Thyroid gland (tissue), 4 donors: ENCODE measurements at regions not wholly inside any gene's neighbourhood (a gene's known extent, or its start where the extent isn't known, plus 50 kb on each side); places are given as distances from the start of the nearest gene placed in this dataset.

Source experiments
- DNase-seq, 2 donors: peaks; one replicate each; pipeline ENCODE4 v3.0.0-alpha.2; 2019
- H3K27ac ChIP-seq, 3 donors: fragments of 200-600 bp; sonication (generic); 1 replicate in 2 of 3; 2 replicates in 1 of 3; pipeline ENCODE4 v1.5.1; 2016 to 2019; ENCODE audit warnings: mild to moderate bottlenecking in 1 of 3, moderate library complexity in 1 of 3
- H3K27me3 ChIP-seq: fragments of 200-600 bp; sonication (generic); one replicate; pipeline ENCODE4 v1.5.1; 2019
- H3K36me3 ChIP-seq, 2 donors: fragments of 200-600 bp; sonication (generic); one replicate each; pipeline ENCODE4 v1.5.1; 2016 to 2019
- H3K4me1 ChIP-seq, 2 donors: fragments of 200-600 bp; sonication (generic); one replicate each; pipeline ENCODE4 v1.5.1; 2017 to 2019
- H3K4me3 ChIP-seq, 3 donors: fragments of 200-600 bp; sonication (generic); replicated peaks in 1 of 3; 1 replicate in 2 of 3; 2 replicates in 1 of 3; pipeline ENCODE4 v1.5.1; 2016; ENCODE audit warnings: mild to moderate bottlenecking in 1 of 3
- H3K9me3 ChIP-seq: fragments of 200-600 bp; sonication (generic); one replicate; pipeline ENCODE4 v1.5.1; 2017
- POLR2A ChIP-seq, 2 donors: fragments of 450-650 bp; IDR thresholded peaks; one replicate each; pipeline ENCODE4 v1.6.1; 2017; ENCODE audit warnings: antibody characterized with exemption in 2 of 2, mild to moderate bottlenecking in 2 of 2, moderate library complexity in 1 of 2
- WGBS, 2 donors: methylation state at CpG; one replicate each; pipeline ENCODE4 v1.1.5; 2017; 5-methylcytosine and 5-hydroxymethylcytosine counted together
- intact Hi-C: fragments of 100-400 bp; cut with DNase I; formaldehyde crosslinking; loops from one replicate; pipeline ENCODE4 v1.15.1; 2023
- TF ChIP-seq, protein P1 (sequence below), 6 experiments: fragments of 200-600 bp in 3 of 6; fragments of 450-650 bp in 3 of 6; sonication (generic) in 3 of 6; IDR thresholded peaks; one replicate each; pipeline ENCODE4 v1.5.1; 2016 to 2019; ENCODE audit warnings: antibody characterized with exemption in 6 of 6, mild to moderate bottlenecking in 2 of 6, inconsistent platforms in 1 of 6, moderate library complexity in 1 of 6

DNA sequence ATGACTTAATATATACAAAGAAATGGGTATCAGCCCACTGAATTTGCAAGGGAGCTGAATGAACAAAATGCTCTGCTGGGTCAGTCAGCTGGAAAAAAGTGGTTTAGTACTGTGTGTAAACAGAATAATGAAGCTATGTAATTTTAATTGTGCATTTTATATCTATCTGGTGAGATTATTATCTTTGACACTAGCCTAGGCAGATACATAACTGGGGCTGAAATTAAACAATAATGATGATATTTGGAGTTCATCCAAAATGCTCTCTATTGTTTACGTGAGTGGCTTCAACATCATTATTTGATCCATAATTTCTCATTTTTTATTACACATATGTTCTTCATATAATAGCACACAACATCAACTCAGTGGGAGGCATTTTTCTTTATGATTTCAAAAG, 208.5 kb upstream of the SNX7 start:
- TF ChIP-seq, protein P1, sequence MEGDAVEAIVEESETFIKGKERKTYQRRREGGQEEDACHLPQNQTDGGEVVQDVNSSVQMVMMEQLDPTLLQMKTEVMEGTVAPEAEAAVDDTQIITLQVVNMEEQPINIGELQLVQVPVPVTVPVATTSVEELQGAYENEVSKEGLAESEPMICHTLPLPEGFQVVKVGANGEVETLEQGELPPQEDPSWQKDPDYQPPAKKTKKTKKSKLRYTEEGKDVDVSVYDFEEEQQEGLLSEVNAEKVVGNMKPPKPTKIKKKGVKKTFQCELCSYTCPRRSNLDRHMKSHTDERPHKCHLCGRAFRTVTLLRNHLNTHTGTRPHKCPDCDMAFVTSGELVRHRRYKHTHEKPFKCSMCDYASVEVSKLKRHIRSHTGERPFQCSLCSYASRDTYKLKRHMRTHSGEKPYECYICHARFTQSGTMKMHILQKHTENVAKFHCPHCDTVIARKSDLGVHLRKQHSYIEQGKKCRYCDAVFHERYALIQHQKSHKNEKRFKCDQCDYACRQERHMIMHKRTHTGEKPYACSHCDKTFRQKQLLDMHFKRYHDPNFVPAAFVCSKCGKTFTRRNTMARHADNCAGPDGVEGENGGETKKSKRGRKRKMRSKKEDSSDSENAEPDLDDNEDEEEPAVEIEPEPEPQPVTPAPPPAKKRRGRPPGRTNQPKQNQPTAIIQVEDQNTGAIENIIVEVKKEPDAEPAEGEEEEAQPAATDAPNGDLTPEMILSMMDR (IDR thresholded peaks at IDR 0.05): no peak
- no peak for TF ChIP-seq POLR2A (IDR thresholded peaks at IDR 0.05)
- WGBS, 2 donors: 84 to 89% methylated on average over 1 of the region's 1 CpG
- H3K9me3 ChIP-seq: no peaks in the 10 kb centered on the region

DNA sequence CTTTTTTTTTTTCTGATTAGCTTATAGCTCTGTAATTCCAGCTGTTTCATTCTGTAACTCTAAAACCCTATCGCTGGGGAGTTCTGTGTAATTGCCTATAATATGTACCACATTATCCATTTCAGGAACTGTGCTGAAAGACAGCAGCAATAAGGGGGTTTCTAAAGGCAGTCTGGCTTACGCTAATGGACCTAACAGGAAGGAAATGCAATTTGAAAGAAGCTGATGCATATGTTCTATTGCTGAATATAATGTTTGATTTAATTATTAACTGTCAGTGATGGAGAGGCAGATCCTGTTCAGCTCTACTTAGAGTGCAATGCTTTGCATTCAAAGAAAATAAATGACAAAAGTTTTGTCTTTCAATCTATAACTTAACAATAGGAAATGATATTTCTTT, 209.4 kb upstream of the SNX7 start:
- 52 to 70% methylated on average over 2 of the region's 2 CpGs for WGBS, 2 donors
- intact Hi-C loops: no loop called here
- no peaks in the 10 kb centered on the region for H3K27me3 ChIP-seq
- no peaks in the 10 kb centered on the region for H3K36me3 ChIP-seq
- no peaks in the 10 kb centered on the region for H3K9me3 ChIP-seq
- TF ChIP-seq, protein P1 (IDR thresholded peaks at IDR 0.05): no peak
- TF ChIP-seq POLR2A (IDR thresholded peaks at IDR 0.05): no peak
- no peak overlapping the region for H3K4me3 ChIP-seq
- H3K27ac ChIP-seq: no peak overlapping the region
- DNase-seq: no peak
- no peaks in the 10 kb centered on the region for H3K4me1 ChIP-seq

More for the DNA sequence above, 208.5 kb upstream of the SNX7 start:
- H3K4me1 ChIP-seq: no peaks in the 10 kb centered on the region
- no peaks in the 10 kb centered on the region for H3K36me3 ChIP-seq
- intact Hi-C loops: no loop called here
- H3K27me3 ChIP-seq: no peaks in the 10 kb centered on the region
- DNase-seq: no peak
- H3K27ac ChIP-seq: no peak overlapping the region
- H3K4me3 ChIP-seq: no peak overlapping the region

DNA sequence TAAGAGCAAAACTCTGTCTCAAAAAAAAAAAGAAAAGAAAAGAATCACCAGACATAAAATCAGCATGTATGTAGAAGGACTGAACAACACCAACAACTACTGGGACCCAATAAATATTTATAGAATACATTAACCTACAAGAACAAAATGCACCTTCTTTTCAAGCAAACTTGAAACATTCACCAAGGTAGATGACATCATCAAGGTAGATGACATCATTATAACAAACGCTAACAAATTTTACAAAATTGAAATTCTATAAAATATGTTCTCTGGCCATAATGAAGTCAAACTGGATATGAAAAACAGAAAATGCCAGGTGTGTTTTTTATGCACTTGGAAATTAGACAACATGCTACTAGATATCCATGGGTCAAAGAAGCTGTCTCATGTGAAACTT, 220.2 kb upstream of the SNX7 start:
- no peaks in the 10 kb centered on the region for H3K36me3 ChIP-seq
- H3K27me3 ChIP-seq: no peaks in the 10 kb centered on the region
- H3K4me3 ChIP-seq: no peak overlapping the region
- 94% methylated on average over 1 of the region's 1 CpG for WGBS, 2 donors
- H3K27ac ChIP-seq: no peak overlapping the region
- no peaks in the 10 kb centered on the region for H3K9me3 ChIP-seq
- TF ChIP-seq, protein P1 (IDR thresholded peaks at IDR 0.05): no peak
- no peak for DNase-seq
- no peaks in the 10 kb centered on the region for H3K4me1 ChIP-seq
- intact Hi-C loops: no loop called here

- H3K27ac ChIP-seq: no peak overlapping the region
- DNase-seq: no peak
- 77 to 86% methylated on average over 2 of the region's 2 CpGs for WGBS, 2 donors
- no peaks in the 10 kb centered on the region for H3K36me3 ChIP-seq
- H3K4me3 ChIP-seq: no peak overlapping the region
- no peaks in the 10 kb centered on the region for H3K9me3 ChIP-seq
- TF ChIP-seq POLR2A (IDR thresholded peaks at IDR 0.05): no peak
- TF ChIP-seq, protein P1 (IDR thresholded peaks at IDR 0.05): no peak
- intact Hi-C loops: no loop called here
- no peaks in the 10 kb centered on the region for H3K4me1 ChIP-seq
- no peaks in the 10 kb centered on the region for H3K27me3 ChIP-seq
These were observed 222.1 kb upstream of the SNX7 start for GRCh38 chr1:98439471-98439870.

DNA sequence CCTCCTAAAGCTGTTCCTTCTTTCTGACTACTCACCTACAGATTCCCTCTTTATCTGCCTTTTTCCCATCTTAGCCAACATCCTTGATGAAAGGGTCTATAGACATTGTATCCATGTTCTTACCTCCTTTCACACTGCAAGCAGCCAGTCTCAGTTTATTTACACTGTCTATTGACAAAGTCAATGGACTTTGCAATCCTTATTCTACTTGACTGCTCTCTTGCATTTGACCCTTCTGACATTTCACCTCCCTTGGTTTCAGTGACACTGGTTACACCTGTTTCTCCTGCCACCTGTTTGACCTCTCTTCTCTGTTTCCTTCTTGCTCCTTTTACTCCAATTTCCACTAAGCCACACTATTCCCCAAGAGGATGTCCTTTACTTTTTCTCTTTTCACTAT, 224.0 kb upstream of the SNX7 start:
- Histone ChIP-seq H3K27ac (no peak overlapping the region), H3K9me3 (no peaks in the 10 kb centered on the region), H3K4me1 (no peaks in the 10 kb centered on the region), H3K36me3 (no peaks in the 10 kb centered on the region), H3K4me3 (no peak overlapping the region), H3K27me3 (no peaks in the 10 kb centered on the region)
- intact Hi-C loops: no loop called here
- TF ChIP-seq, protein P1 (IDR thresholded peaks at IDR 0.05): no peak
- TF ChIP-seq POLR2A (IDR thresholded peaks at IDR 0.05): no peak
- DNase-seq: no peak
